Neural crest cell (in vitro differentiated cells): ENCODE measurements at regions not wholly inside any gene's neighbourhood (a gene's known extent, or its start where the extent isn't known, plus 50 kb on each side); places are given as distances from the start of the nearest gene placed in this dataset.

Experiments used
- DNase-seq: peaks from one replicate; pipeline ENCODE4 v3.0.0; 2021; ENCODE audit warnings: low read depth, mixed read lengths, low spot score
- H3K27ac Mint-ChIP-seq: one replicate; pipeline ENCODE4 v1.8.0; 2021; ENCODE audit warnings: mild to moderate bottlenecking, mixed read lengths; ENCODE audit not compliant: unreplicated experiment
- H3K27me3 Mint-ChIP-seq: 2 replicates; pipeline ENCODE4 v1.8.0; 2021; ENCODE audit warnings: low read depth, mild to moderate bottlenecking, mixed read lengths
- H3K36me3 Mint-ChIP-seq: 2 replicates; pipeline ENCODE4 v1.8.0; 2021; ENCODE audit warnings: low read depth, mild to moderate bottlenecking, mixed read lengths
- H3K4me1 Mint-ChIP-seq: 2 replicates; pipeline ENCODE4 v1.8.0; 2021; ENCODE audit warnings: mixed read lengths
- H3K4me3 Mint-ChIP-seq: one replicate; pipeline ENCODE4 v1.8.0; 2021; ENCODE audit warnings: mild to moderate bottlenecking, mixed read lengths
- H3K9me3 Mint-ChIP-seq: 2 replicates; pipeline ENCODE4 v1.8.0; 2021; ENCODE audit warnings: mixed read lengths
- CTCF ChIP-seq: fragments of 200-600 bp; sonication (generic); conservative IDR thresholded peaks from 2 replicates; pipeline ENCODE4 v1.5.0; 2021; ENCODE audit warnings: antibody characterized with exemption, mild to moderate bottlenecking

- Mint-ChIP-seq H3K9me3 (peaks cover 10% of the 10 kb centered on the region), H3K4me3 (no peak overlapping the region), H3K36me3 (no peaks in the 10 kb centered on the region), H3K4me1 (no peaks in the 10 kb centered on the region), H3K27me3 (peaks cover 2% of the 10 kb centered on the region), H3K27ac (no peak overlapping the region)
- no peak for TF ChIP-seq CTCF
- no peak for DNase-seq
Observed at GRCh38 chr6:146894624-146895023, 295.9 kb downstream of the ADGB start.

- no peak overlapping the region for H3K4me3 Mint-ChIP-seq
- H3K4me1 Mint-ChIP-seq = no peaks in the 10 kb centered on the region
- no peak for DNase-seq
- no peak overlapping the region for H3K27ac Mint-ChIP-seq
- peaks cover 2% of the 10 kb centered on the region for H3K27me3 Mint-ChIP-seq
- TF ChIP-seq CTCF = no peak
- peaks cover 10% of the 10 kb centered on the region for H3K9me3 Mint-ChIP-seq
- H3K36me3 Mint-ChIP-seq = no peaks in the 10 kb centered on the region
Observed at GRCh38 chr6:146895101-146895771, 296.5 kb downstream of the ADGB start.

DNA sequence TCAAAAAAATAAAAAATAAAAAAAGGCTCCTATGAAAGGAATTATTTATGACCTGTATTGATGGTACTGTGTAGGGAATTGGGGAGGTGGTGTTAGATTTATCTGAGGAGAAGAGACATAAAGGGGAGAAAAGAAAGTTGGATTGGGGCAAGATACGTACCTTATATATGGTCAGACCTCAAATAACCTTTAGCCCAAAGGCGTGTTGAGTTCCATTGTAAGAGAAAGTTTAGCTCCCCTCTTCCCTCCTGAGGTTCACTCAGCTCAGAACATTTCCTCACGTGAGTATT, 296.9 kb downstream of the ADGB start:
- DNase-seq = no peak
- Mint-ChIP-seq H3K27me3 (peaks cover 2% of the 10 kb centered on the region), H3K4me1 (no peaks in the 10 kb centered on the region), H3K27ac (no peak overlapping the region), H3K9me3 (peaks cover 10% of the 10 kb centered on the region), H3K4me3 (no peak overlapping the region), H3K36me3 (no peaks in the 10 kb centered on the region)
- no peak for TF ChIP-seq CTCF

DNA sequence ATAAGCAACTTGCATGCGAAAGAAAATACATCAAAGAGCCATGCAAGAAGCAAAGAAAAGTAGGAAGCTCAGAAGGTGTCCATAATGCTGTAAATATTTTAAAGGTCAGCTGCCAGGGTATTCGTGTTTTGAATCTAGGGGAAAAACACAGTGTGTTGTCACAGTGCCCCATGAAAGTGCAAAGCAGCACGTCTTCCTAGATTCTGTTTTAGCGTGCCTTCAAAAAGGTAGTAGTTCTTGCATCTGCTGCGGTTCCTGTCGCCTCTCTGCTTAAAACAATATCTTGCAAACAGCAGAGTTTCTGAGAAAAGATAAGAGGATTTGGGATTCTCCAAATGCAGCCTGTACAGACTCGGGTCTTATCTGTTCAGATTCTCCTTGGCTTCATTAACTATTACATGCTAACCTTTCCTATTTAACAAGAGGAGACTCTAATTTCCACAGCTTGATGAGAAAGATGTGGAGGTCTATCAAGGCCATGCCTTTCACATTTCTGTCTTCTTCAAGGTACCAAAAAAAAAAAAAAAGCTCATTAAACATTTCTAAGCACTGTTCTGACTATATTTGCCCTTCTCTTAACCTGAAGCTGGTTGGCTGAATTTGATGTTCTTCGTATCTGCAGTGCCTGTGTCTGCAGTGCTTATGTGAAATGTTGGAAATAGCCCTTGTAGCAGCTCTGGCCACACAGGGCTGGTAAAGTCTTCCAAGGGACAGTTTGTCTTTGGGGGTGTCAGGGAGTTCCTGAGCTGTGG, 297.5 kb downstream of the ADGB start:
- Mint-ChIP-seq H3K4me1 (no peaks in the 10 kb centered on the region), H3K4me3 (no peak overlapping the region), H3K27me3 (peaks cover 2% of the 10 kb centered on the region), H3K27ac (no peak overlapping the region), H3K9me3 (peaks cover 10% of the 10 kb centered on the region), H3K36me3 (no peaks in the 10 kb centered on the region)
- no peak for DNase-seq
- no peak for TF ChIP-seq CTCF

DNA sequence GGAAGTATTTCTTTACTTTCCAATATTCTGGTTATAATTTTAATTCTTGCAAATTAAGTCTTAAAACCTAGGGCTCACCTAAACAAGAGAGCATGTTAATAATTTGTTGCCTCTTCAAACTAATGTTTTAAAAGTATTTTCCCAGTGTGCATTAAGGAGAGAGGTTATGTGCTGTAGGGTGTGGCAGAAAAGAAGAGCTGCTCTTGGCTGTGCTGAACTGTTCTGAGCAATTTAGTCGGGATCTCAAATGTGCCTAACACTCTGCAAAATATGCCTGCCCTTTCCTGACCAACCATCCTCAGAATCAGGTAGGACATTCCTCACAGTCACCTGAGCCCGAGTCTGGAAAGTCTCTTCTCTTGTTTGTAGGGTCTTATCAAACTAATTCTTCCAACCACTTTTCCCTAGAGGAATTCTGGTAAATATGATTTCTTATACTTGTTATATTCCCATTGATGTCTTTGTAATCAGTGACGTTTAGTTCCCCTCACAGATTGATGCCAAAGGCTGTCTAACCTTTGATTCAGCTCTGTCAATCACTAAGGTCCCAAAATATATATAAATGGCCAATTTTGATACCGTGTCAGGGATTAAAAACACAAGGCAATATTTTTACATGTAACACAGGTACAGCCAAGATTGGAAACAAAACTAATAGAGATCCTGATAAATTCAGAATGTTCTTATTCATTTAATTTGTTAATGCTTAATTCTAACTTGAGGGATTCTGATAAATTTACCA, 298.4 kb downstream of the ADGB start:
- DNase-seq = no peak
- H3K4me3 Mint-ChIP-seq = no peak overlapping the region
- no peak overlapping the region for H3K27ac Mint-ChIP-seq
- TF ChIP-seq CTCF = no peak
- no peaks in the 10 kb centered on the region for H3K4me1 Mint-ChIP-seq
- H3K27me3 Mint-ChIP-seq = peaks cover 2% of the 10 kb centered on the region
- no peaks in the 10 kb centered on the region for H3K36me3 Mint-ChIP-seq
- H3K9me3 Mint-ChIP-seq = peaks cover 10% of the 10 kb centered on the region
